GM21423 (cell line): ENCODE measurements at regions not wholly inside any gene's neighbourhood (a gene's known extent, or its start where the extent isn't known, plus 50 kb on each side); places are given as distances from the start of the nearest gene placed in this dataset.
"Not testable (repeated sequence)": the region's sequence is repeated elsewhere in the genome, so short reads cannot be mapped to it uniquely, and the experiment has no call there.

Experiments
- ATAC-seq: cut with Tn5 transposase; IDR thresholded peaks from one replicate; pipeline ENCODE4 v1.9.1; 2021; ENCODE audit warnings: mild to moderate bottlenecking, moderate library complexity; ENCODE audit not compliant: unreplicated experiment

DNA sequence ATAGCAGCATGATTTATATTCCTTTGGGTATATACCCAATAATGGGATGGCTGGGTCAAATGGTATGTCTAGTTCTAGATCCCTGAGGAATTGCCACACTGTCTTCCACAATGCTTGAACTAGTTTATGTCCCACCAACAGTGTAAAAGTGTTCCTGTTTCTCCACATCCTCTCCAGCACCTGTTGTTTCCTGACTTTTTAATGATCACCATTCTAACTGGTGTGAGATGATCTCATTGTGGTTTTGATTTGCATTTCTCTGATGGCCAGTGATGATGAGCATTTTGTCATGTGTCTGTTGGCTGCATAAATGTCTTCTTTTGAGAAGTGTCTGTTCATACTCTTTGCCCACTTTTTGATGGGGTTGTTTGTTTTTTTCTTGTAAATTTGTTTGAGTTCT lies 54.0 kb upstream of the GPR89A start:
- not testable (repeated sequence) for ATAC-seq

DNA sequence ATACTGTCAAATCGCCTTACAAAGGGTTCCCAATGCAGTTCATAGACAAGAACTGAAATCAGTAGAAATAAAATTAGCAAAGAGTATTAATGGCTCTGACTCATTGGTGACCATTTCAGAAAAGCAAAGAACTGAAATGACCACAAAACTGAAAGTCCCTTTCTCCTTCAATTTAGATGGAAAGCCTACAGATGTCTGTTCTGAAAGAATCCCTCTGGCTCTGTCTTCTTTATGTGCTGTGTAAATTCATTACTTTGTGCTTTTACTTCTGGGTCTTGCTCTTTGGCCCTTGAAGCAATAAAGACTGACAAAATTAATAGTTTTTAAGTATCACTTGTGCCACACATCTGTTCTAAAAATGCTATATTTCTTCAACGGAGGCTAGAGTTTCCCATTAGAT lies 62.7 kb upstream of the GPR89A start:
- ATAC-seq: no peak

DNA sequence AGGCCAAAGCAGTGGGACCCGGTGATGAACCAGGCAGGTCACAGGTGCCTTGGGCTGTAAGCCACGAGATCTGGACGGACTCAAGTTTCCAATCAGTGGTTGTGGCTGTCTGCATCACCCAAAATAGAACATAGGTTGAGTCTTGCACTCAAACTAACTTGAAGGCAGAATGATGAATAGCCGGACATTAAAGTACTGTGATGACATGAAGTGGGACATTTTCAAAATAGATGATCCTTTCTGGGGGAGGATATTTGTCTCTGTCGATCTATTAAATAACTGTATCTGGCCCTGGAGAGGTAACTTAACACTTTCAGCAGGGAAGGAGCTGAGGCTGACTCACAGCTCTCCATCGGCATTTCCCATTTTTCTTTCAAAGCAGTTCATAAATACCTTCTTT lies 66.1 kb upstream of the GPR89A start:
- ATAC-seq: not testable (repeated sequence)

DNA sequence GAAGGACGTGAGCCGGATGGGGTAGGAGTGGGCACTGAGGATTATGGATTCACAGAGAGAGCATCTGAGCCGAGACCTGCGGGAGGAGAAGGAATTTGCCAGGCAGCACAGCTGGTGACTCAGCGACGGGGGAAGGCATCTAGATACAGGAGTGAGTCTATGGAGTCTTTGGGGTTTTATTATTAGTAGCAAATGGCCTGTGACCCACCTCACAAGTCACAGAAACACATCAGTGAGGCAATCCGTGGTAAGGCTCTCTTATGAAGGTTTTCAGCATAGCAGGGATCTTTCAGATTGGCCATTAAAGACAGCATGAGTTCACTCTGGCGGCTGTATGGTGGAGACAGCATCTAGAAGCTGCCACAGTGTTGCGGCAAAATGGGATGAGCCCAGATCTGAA lies 66.5 kb upstream of the GPR89A start:
- ATAC-seq: not testable (repeated sequence)

DNA sequence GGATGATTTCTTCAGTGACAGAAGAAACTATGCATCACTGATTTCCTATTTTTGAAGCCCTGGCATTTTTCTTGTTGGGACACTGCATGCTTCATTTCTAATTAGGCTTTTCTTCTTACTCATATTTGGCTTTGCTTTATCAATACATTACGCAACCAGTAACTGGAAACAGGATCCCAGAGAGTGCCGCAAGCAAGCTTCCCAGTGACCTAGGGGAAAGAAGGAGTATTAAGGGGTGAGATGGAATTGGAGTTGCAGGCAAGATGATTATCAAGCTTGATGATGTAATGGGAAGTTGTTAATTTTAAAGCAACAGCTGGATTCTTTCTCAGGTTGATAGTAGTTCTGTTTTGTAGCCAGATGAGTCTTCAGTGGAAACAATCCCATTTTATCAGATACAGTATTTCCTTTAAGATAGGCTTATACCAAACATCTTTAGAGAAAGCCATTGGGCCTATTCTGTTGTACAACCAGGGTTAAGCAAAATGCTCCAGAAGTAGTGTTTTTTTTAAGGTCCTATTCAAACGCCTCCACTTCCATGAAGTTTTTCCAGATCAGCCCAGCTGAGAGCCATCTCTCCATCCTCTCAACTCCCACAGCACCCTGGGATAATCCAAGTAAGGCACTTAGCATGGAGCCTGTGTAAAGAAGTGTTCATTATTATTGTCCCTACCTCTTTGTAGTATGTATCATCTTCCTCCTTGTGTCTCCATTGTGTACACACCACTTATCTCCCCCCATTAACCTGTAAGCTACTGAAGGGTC lies 69.5 kb upstream of the GPR89A start:
- ATAC-seq: not testable (repeated sequence)

DNA sequence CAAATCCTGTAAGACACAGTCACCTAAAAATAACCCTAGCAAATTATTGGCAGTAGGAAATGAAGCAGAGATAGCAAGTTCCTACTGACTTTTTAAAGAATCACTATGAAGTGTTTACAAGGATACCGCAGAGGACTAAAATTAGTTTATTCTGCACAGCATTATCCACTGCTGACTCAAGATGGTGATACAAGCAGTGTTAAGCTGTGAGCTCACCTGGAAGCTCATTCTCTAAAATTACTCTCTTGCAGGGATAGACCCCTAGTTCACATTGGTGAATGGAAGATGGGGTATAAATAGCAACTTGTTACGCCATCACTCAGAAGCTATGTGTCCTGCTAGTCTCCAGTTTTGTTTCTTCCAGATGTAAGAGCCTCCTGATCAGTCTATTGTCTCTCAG lies 70.8 kb upstream of the GPR89A start:
- not testable (repeated sequence) for ATAC-seq

DNA sequence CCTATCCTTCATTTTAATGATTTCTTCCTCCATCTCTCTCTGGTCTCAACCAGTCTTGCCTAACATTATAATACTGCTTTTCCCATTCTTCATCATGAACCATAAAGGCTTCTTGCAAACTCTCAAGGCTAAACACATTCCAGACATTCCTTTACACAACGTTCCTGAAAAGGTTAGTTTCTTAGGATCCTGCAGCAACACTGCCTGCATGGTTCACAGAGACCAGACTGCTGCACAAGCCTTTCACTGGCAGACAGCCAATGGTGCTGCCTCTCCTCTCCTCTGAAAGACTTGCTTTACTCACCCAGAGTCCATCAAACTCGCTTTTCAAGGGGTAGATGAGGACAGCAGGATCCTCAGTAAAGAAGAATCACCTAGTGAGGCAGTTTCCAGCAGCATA lies 72.3 kb upstream of the GPR89A start:
- not testable (repeated sequence) for ATAC-seq

DNA sequence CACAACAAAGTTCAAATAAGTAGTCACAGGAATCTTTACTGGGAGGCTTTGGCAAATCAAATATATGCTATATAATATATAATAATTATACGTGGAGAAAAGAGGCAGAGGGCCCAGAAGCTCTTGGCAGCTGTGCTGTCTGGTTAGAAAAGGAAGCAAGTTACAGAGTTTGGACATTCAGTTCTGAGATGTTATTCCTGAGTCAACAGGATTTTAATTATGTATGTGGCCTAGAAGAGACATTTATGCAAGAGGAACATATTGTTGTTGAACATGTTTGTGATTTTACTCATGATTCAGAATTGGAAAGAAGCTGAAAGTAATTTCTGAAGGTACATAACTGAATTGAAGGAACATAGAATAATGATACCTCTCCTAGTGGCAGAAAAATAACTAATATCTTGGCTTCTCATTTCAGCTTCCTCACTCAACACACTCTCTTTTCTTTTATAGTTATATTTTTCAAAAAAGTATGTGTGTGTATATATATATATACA lies 79.7 kb upstream of the GPR89A start:
- ATAC-seq: not testable (repeated sequence)

DNA sequence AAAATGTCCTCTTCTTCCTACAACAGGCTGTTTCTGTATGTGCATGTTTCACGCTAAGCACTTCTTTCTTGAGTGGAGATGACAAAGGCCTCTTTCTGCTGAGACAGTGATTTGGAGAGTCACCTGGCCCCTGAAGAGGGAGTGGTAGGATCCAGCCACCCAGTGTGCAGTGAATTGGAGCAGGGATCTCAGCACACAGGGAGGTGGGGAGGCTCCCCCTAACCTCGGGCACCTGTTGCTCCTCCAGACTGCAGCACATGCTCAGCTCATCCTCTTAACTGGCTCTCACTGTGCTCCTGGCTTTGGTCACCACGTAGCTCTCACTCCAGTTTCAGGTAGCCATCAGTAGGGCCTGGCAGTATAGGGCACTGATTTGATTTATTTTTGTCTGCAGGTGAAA lies 87.6 kb upstream of the GPR89A start:
- ATAC-seq: not testable (repeated sequence)

DNA sequence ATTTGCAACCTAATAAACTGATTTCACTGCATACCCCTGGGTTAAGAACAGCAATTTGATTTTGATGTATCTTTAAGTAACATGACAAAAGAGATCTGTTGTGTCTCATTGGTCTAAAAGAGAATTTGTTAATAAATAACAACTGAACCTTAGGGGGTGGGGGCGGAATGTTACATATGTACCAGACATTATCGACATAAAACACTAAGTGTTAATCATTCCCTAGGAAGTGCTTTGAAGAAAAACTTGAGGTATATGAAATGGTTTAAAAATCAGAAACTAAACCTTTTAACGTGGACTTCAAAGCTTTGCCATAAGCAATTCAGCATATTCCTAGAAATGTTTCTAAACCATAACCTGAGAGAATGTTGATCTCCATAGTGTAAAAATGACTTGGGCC lies 88.5 kb upstream of the GPR89A start:
- ATAC-seq: not testable (repeated sequence)

DNA sequence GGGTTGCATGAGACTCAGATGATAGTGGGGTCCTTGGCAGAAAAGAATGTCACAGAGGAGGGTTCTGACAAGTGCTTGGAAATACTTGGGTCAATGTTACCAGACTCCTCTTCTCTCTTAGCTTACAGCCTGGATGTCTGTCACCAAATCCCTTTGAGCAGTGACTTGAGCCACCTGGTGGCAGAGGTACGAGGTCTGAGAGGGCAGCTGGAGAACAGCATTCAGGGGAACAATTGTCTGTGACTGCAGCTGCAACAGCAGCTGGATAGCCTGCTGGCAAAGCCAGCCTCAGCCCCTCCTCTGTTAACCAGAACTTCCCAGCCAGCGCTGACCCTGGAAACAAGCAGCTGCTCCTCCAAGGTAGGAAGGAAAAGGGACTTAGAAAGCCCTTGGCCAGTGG lies 87.6 kb upstream of the NBPF20 start:
- not testable (repeated sequence) for ATAC-seq

DNA sequence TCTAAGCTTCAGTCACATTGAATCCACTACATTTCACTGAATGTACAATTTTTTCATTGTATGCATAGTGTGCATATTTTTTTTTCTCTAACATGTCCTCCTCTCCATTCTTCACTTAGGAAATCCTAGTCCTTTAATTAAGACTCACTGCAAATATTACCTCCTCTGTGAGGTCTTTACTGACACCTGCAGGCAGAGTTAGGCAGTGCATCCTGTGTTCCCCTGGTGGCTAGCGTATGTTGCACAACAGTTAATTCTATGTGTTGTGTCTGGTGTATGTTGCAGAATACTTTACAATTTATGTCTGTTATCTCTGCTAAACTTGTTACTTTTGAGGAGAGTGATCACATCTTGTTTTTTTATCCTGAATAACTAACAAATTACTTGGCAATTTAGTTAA lies 82.7 kb upstream of the NBPF20 start:
- peak; percentile 66 for ATAC-seq

DNA sequence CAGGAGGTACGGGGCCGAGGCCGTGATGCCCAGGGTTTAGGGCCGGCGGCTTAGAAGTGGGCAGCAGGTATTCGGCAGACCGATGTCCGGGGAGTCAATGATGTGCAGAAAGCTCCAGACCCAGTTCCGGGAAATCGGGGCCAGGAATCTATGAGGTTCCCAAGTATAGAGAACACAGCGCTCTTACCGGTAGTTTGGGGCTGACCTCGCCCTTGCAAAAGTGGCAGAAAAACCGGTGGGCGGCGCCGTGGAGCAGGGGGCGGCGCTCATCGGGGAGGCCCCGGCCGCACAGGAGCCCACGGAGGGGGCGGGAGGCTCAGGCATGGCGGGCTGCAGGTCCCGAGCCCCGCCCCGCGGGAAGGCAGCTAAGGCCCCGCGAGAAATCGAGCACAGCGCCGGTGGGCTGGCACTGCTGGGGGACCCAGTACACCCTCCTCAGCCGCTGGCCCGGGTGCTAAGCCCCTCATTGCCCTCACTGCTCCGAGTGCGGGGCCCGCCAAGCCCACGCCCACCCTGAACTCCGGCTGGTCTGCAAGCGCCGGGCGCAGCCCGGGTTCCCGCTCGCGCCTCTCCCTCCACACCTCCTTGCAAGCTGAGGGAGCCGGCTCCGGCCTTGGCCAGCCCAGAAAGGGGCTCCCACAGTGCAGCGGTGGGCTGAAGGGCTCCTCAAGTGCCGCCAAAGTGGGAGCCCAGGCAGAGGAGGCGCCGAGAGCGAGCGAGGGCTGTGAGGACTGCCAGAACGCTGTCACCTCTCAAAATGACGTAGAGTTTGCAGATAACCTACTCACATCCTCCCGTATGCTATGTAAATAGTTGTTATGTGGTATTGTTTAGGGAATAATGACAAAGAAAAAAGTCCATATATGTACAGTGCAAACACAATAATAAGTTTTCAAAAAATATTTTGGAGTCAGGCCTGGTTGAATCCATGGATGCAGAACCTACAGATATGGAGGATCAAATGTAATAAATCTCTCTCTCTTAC lies 80.6 kb upstream of the NBPF20 start:
- not testable (repeated sequence) for ATAC-seq

DNA sequence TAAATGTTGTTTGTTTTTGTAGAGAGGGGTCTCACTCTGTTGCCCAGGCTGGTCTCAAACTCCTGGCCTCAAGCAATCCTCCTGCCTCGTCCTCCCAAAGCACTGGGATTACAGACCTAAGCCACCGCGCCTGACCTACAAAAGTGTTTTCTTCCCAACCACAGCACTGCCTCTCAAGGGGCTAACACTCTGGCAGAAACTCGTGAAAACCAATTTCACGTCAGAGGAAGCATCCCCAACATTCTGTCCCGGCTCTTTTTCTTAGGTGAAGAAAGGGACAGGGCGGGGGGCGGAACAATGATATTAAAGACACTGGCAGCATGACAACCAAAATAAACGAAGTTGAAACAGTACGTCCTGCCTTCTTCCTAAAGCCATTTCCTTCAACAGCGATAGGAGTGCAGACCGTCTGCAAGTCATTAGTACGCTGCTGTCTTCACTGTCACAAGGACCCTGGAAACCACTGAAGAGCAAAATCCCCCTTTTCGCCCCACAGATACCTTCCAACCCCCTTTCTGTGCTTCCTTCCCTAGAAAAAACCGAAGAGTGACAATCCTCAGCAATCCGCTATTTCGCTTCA lies 79.5 kb upstream of the NBPF20 start:
- ATAC-seq: not testable (repeated sequence)

DNA sequence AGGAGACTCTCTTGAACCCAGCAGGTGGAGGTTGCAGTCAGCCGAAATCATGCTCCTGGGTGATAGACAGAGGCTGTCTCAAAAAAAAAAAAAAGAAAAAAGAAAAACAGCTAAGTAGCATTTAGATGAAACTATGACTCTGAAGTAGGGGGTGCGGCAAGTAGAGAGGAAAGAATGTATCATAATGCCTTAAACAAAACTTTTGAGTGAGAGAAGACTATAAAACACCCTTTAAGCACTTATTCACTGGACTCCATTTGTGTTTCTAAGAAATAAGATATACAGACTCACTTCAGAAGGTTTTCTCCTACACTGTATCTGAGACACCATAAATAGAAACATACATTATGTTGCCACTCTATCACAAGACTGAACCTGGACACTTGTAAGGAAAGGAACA lies 78.9 kb upstream of the NBPF20 start:
- not testable (repeated sequence) for ATAC-seq

DNA sequence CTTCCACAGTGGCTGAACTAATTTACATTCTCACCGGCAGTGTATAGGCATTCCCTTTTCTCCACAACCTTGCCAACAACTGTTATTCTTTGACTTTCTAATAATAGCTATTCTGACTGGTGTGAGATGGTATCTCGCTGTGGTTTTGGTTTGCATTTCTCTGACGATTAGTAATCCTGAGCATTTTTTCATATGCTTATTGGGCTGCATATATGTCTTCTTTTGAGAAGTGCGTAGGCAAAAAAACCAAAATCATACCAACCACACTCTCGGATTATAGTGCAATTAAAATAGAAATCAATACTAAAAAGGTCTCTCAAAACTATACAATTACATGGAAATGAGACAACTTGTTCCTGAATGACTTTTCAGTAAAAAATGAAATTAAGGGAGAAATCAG lies 74.8 kb upstream of the NBPF20 start:
- ATAC-seq: not testable (repeated sequence)

DNA sequence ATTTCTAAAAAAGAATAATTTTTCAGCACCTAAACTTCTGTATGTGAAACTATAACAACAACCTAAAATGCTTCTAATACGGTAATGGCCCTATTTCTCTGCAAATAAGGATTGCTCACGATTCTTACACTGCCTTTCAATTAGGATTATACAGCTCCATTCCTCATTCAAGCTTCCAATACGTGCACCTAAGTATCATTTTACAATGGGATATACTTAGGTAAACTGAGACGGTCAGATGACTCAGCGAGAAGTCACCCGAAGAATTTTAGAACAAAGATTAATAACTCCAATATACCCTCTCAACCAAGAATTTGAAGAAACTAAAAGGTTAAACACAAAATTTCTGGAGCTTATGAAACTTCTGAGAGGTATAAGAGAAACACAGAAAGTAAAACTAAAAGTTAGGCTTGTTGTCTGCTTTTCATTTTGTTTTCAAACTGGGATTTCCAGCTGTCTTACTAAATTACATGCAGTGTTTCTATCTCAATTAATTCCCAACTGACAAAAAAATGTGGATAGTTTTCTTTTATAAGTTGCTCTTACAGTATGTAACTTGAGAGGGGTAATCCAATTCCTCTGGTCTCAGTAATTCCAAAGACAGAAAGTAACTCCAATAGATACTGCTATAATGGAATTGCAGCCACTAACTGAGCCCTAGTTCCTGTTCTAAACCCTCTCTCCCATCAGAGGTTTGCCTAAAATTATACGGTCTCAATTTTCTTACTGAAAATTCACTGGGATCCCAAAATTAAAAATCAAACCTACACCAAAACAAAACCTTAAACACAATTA lies 69.9 kb upstream of the NBPF20 start:
- not testable (repeated sequence) for ATAC-seq

DNA sequence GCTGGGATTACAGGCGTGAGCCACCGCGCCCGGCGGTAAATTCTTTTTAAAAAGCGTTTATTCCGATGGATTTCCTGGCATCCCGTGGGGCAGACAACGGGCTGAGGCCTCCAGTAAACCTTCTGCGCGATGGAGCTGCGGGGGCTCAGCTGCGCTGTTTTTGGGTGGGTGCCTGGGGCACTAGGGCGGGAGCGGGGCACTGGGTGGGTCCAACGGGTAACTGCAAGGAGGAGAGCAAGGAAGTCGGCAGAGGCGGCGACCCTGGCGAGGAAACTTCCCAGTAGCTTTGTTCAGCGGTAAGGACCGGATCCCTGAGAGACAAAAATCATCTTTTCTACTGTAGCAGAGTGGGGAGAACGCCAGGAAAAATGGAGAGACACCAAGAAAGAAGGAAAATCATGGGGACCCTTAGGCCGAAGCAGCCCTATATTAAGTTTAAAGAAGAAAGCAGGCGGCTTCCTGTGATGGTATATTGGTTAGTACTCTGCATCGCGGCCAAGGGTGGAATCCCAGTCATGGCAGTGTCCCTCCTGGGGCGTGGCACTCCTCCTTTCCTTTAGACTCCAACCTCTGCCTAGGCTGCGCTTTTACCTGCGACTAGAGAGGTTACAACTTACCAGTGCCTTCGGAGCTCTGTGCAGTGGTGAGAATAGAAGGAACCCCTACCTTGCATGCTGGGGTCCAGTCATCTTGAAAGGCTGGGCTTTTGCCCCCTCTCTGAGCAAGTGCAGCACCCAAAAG lies 63.0 kb upstream of the NBPF20 start:
- ATAC-seq: not testable (repeated sequence)

DNA sequence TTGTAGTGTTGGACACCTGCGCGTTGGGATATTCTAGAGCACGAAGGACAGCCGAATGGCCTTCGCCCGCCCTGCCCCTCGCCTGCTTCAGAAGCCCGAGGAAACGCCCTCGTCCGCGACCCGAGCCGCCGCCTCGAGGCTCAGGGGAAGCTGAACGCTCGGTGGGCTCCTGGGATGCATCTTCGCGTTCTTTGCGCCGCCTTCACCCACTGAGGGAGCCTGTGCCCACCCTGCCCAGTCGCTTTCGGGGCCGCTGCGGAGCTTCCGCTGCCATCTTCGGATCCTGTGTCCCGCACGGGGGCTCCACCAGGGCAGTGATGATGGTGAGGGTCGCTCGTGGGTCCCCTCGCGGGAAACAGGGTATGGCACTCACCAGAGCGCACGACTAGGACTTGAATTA lies 61.8 kb upstream of the NBPF20 start:
- ATAC-seq: not testable (repeated sequence)

DNA sequence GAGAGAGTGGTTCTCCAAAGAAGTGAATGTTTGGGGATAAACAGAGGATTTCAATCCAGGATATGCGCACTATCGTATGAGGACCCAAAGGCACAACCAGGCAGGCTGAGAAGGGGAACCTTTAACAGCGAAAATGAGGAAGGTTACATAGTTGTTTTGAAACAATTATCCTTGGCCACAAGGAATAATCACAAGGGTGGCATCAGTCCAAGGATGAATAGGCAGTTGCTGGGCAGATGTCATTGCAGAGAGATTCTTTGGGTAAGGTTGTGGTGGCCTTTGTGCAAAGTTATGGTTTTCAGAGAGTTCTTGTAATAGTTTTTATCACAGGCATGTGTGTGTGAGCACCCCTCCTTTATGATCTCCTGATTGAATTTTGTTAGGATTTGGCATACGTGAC lies 58.9 kb upstream of the NBPF20 start:
- not testable (repeated sequence) for ATAC-seq
